ENCODE measurements at regions not wholly inside any gene's neighbourhood (a gene's known extent, or its start where the extent isn't known, plus 50 kb on each side); places are given as distances from the start of the nearest gene placed in this dataset.
"Not testable (repeated sequence)": the region's sequence is repeated elsewhere in the genome, so short reads cannot be mapped to it uniquely, and the experiment has no call there.

DNA sequence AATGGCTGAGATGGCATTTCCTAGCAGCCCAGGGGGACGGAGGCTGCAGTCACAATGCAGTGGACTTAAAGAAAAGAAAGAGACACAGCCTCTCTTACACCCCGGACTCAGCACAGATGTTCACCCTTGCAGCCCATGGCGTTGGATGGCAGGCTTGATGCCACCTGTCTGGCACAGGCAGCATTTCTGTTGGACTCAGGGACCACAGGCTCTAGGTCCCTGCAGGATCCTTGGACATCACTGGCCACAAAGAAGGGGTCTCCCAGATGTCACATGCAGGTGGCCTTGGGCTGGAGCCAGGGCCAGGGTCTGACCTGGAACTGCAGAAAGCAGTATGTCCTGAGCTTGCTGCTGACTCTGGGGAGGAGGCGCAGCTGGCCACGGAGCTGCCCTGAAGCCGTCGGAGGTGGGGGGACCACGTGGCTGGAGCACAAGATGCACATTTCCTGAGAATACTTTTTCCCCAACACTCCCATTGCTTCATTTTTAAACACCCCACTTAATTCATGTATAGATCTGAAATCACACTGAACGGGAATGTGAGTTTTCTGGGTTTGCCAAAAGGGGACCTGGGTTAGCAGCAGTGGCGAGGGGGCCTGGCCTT, 102.3 kb upstream of the SULF2 start:
- CTCF ChIA-PET = no interaction called here
- POLR2A ChIA-PET = no interaction called here
- TF ChIP-seq CTBP1 (IDR thresholded peaks at IDR 0.05; ENCODE audit: borderline replicate concordance) (no peak), SUZ12 (IDR thresholded peaks at IDR 0.05) (no peak), ARNT (IDR thresholded peaks at IDR 0.05) (no peak), FOXM1 (IDR thresholded peaks at IDR 0.05; ENCODE audit: borderline replicate concordance) (no peak), FOXA1 (IDR thresholded peaks at IDR 0.05) (no peak), ZNF384 (IDR thresholded peaks at IDR 0.05) (no peak), LEF1 (IDR thresholded peaks at IDR 0.05; ENCODE audit: borderline replicate concordance) (no peak), L3MBTL2 (conservative IDR thresholded peaks at IDR 0.05) (no peak), ELF4 (IDR thresholded peaks at IDR 0.05) (no peak), HDGF (IDR thresholded peaks at IDR 0.05; ENCODE audit: borderline replicate concordance) (no peak), NFRKB (IDR thresholded peaks at IDR 0.05) (no peak), FOXK2 (IDR thresholded peaks at IDR 0.05) (no peak), SP1 (IDR thresholded peaks at IDR 0.05) (no peak)
- TF ChIP-seq, protein P1, sequence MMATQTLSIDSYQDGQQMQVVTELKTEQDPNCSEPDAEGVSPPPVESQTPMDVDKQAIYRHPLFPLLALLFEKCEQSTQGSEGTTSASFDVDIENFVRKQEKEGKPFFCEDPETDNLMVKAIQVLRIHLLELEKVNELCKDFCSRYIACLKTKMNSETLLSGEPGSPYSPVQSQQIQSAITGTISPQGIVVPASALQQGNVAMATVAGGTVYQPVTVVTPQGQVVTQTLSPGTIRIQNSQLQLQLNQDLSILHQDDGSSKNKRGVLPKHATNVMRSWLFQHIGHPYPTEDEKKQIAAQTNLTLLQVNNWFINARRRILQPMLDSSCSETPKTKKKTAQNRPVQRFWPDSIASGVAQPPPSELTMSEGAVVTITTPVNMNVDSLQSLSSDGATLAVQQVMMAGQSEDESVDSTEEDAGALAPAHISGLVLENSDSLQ (IDR thresholded peaks at IDR 0.05) = no peak
- no peak for DNase-seq (ENCODE audit: extremely low spot score)

DNA sequence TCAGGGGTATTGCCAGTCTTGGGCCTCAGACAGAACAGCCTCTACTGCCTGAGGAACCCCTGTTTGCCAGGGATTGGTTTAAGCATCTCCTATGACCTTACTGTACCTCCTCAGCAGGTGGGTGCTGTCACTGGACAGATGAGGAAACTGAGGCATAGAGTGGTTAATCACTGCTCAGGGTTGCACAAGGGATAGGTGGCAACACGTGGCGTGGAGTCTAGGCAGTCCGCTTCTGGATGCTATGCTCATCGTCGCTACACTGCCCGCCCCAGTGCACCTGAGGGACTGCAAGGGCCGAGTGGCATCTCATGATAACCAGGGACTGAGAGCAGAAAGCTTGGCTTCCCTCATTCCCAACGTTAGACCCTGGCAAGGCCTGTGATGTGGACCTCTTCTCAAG, 101.8 kb upstream of the SULF2 start:
- ChIA-PET POLR2A (no interaction called here), CTCF (no interaction called here)
- DNase-seq (ENCODE audit: extremely low spot score) = no peak
- no peak for TF ChIP-seq NFRKB (IDR thresholded peaks at IDR 0.05)

DNA sequence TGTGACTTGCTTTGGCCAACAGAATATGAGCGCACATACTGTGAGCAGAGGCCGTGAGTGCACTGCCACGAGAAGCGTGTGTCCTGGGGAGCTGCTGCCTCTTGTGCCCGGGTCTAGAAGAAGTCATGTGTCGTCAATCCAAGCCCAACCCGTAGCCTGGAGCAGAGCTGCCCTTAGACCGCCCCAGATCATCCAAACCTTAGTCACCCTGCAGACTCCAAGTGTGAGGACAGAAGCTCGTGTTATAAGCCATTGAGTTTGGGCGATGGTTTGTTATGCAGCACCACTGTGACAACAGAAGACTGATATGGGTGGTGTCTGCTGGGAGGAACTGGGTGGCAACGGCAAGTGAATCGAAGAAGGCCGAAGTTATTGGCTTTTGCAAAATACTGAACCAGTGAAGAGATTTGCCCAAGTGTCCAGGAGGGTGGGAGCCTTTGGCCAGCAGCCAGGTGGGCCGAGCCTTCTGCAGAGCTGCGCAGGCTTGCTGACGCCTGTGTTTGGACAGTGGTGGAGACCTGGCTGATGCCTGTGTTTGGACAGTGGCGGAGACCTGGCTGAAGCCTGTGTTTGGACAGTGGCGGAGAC, 101.3 kb upstream of the SULF2 start:
- ChIA-PET POLR2A (no interaction called here), CTCF (no interaction called here)
- TF ChIP-seq CTBP1 (IDR thresholded peaks at IDR 0.05; ENCODE audit: borderline replicate concordance) (no peak), NFRKB (IDR thresholded peaks at IDR 0.05) (no peak), SP1 (IDR thresholded peaks at IDR 0.05) (no peak), ELF4 (IDR thresholded peaks at IDR 0.05) (no peak), FOXM1 (IDR thresholded peaks at IDR 0.05; ENCODE audit: borderline replicate concordance) (no peak), BHLHE40 (IDR thresholded peaks at IDR 0.05; ENCODE audit: borderline replicate concordance) (no peak), TARDBP (IDR thresholded peaks at IDR 0.05) (no peak), L3MBTL2 (conservative IDR thresholded peaks at IDR 0.05) (no peak), FOXA1 (IDR thresholded peaks at IDR 0.05) (no peak), ZNF384 (IDR thresholded peaks at IDR 0.05) (no peak), LEF1 (IDR thresholded peaks at IDR 0.05; ENCODE audit: borderline replicate concordance) (no peak)
- DNase-seq (ENCODE audit: extremely low spot score) = no peak

DNA sequence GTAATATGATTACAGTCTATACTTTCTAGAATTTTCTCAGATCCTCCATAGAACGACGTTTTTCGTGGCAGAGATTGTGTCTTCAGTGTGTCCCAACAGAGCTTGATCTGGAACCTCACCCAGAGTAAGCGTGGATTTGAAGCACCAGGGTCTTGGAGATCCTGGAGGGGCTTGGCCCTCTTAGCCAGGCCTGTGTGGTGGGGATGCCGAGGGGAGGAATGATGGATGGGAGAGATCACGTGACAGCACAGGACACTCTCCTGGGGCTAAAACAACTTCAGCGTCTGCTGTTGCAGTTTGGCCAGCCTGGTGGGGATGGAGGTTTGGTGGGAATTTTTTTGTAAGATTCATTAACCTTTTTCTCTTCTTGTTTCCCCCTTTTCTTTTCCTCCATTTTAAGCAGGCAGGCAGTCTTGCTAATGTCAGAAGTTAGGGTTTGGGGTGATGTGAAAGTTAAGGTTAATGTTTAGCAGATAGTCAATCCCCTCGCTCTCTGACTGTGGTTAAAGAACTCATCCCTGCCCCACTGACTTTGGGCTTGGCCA, 100.7 kb upstream of the SULF2 start:
- TF ChIP-seq TARDBP (IDR thresholded peaks at IDR 0.05) (no peak), SUZ12 (IDR thresholded peaks at IDR 0.05) (no peak), ELF4 (IDR thresholded peaks at IDR 0.05) (no peak), CTBP1 (IDR thresholded peaks at IDR 0.05; ENCODE audit: borderline replicate concordance) (no peak), FOXM1 (IDR thresholded peaks at IDR 0.05; ENCODE audit: borderline replicate concordance) (no peak), L3MBTL2 (conservative IDR thresholded peaks at IDR 0.05) (no peak), LEF1 (IDR thresholded peaks at IDR 0.05; ENCODE audit: borderline replicate concordance) (no peak), ARNT (IDR thresholded peaks at IDR 0.05) (no peak), ZNF384 (IDR thresholded peaks at IDR 0.05) (no peak), FOXA1 (IDR thresholded peaks at IDR 0.05) (no peak), HDGF (IDR thresholded peaks at IDR 0.05; ENCODE audit: borderline replicate concordance) (no peak), SP1 (IDR thresholded peaks at IDR 0.05) (no peak), BHLHE40 (IDR thresholded peaks at IDR 0.05; ENCODE audit: borderline replicate concordance) (no peak), NFRKB (IDR thresholded peaks at IDR 0.05) (no peak), FOXK2 (IDR thresholded peaks at IDR 0.05) (no peak)
- TF ChIP-seq, protein P1 (IDR thresholded peaks at IDR 0.05) = no peak
- DNase-seq (ENCODE audit: extremely low spot score) = no peak
- ChIA-PET POLR2A (no interaction called here), CTCF (no interaction called here)

DNA sequence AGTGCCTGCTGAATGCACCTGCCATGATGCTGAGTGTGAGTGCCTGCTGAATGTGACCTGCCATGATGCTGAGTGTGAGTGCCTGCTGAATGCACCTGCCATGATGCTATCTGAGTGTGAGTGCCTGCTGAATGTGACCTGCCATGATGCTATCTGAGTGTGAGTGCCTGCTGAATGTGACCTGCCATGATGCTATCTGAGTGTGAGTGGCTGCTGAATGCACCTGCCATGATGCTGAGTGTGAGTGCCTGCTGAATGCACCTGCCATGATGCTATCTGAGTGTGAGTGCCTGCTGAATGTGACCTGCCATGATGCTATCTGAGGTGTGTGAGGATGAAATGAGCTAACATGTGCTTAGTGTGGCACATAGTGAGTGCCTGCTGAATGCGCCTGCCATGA, 98.7 kb upstream of the SULF2 start:
- POLR2A ChIA-PET; DNase-seq (ENCODE audit: extremely low spot score); CTCF ChIA-PET: not testable (repeated sequence)

DNA sequence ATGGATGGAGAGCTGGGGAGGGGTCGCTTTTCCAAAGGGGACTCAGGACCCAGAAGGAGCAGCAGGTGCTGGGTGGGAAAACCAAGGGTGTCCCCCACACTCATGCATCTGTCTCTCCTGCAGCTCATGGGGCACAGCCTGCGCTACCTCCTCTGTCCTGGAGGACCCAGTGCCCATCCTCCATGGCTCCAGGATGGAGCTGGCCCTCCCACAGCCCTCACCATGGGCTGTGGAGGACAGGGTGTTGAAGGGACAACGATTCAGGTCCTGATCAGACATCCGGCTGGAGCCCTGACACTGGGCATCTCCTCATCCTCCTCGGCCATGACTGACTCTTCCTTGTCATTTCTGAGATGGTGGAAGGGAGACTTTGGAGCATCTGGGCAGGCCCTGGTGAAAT, 97.9 kb upstream of the SULF2 start:
- POLR2A ChIA-PET = no interaction called here
- TF ChIP-seq FOXK2 (IDR thresholded peaks at IDR 0.05) (no peak), L3MBTL2 (conservative IDR thresholded peaks at IDR 0.05) (no peak), ELF4 (IDR thresholded peaks at IDR 0.05) (no peak), SP1 (IDR thresholded peaks at IDR 0.05) (no peak), CTBP1 (IDR thresholded peaks at IDR 0.05; ENCODE audit: borderline replicate concordance) (no peak), TARDBP (IDR thresholded peaks at IDR 0.05) (no peak), ZNF384 (IDR thresholded peaks at IDR 0.05) (no peak), ARNT (IDR thresholded peaks at IDR 0.05) (no peak), NFRKB (IDR thresholded peaks at IDR 0.05) (no peak), FOXA1 (IDR thresholded peaks at IDR 0.05) (no peak), HDGF (IDR thresholded peaks at IDR 0.05; ENCODE audit: borderline replicate concordance) (no peak), LEF1 (IDR thresholded peaks at IDR 0.05; ENCODE audit: borderline replicate concordance) (no peak), BHLHE40 (IDR thresholded peaks at IDR 0.05; ENCODE audit: borderline replicate concordance) (no peak), FOXM1 (IDR thresholded peaks at IDR 0.05; ENCODE audit: borderline replicate concordance) (no peak), SUZ12 (IDR thresholded peaks at IDR 0.05) (no peak)
- TF ChIP-seq, protein P1 (IDR thresholded peaks at IDR 0.05) = no peak
- CTCF ChIA-PET = no interaction called here
- DNase-seq (ENCODE audit: extremely low spot score) = no peak

Measured in HEK293T (cell line).